ENCODE measurements at regions not wholly inside any gene's neighbourhood (a gene's known extent, or its start where the extent isn't known, plus 50 kb on each side); places are given as distances from the start of the nearest gene placed in this dataset.

GRCh38 chr5:174189654-174190541 is 144.4 kb downstream of the NSG2 start:
- in situ Hi-C loops (cut with HindIII; ENCODE audit: low sequenced_read_pairs), result no loop called here

DNA sequence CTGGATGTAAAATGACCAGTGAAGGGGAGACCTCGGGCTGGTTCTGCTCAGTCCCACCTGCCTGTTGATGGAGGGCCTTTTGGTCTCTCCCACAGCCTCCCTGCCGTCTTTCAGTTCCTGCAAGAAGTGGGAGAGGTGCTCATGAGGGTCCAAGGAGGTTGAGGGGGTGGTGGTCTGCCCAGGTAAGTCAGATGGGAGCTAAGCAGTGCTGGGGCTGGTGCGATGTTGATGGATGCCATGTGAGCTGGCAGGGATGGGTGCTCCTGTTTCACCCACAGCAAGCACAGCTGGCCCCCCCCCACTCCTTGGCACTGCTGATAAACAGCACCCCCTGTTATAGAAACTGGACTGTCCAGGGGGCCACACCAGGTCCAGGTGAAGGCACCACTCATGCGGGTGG is 145.6 kb downstream of the NSG2 start:
- in situ Hi-C loops (cut with HindIII; ENCODE audit: low sequenced_read_pairs), result no loop called here

- in situ Hi-C loops (cut with HindIII; ENCODE audit: low sequenced_read_pairs), result no loop called here
These were observed 146.5 kb downstream of the NSG2 start for GRCh38 chr5:174191850-174192655.

- in situ Hi-C loops (cut with HindIII; ENCODE audit: low sequenced_read_pairs), result no loop called here
These were observed 147.4 kb downstream of the NSG2 start for GRCh38 chr5:174192901-174193300.

DNA sequence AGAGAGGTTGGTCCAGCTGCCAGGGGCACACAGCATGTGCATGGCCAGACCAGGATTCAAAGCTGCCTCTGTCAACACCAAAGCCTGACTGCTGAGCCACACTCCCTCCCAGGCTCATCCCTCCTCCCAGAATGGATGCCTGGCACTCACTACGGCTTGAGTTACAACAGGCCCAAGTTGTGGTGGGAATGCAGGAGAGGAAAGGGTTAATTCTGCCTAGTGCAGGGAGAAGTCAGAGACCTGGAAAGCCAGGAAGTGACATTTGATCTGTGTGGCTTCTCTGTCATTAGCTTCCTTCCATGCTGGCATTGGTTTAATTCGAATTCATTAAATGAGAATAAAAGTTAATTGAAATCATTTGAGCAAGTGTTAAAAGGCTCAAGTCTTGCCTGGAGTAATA is 150.0 kb downstream of the NSG2 start:
- in situ Hi-C loops (cut with HindIII; ENCODE audit: low sequenced_read_pairs), result no loop called here

DNA sequence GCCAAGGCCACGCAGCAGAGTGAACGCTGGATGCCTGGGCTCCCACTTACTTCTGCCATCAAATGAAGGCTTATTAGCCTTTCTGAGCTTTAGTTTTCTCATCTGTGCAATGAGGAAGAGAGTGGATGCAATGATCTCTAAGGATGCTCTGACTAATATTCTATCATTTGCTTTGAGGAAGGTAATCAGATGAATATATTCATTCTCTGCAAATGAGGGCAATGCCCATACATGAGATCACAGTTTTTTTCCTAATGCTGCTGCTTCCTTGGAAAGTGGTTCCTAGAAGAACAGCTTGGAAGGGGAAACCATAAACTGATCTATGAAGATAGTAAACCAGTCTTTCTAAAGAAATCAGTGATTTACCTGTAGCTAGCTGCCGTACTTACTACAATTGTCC is 152.4 kb downstream of the NSG2 start:
- in situ Hi-C loops (cut with HindIII; ENCODE audit: low sequenced_read_pairs), result no loop called here

DNA sequence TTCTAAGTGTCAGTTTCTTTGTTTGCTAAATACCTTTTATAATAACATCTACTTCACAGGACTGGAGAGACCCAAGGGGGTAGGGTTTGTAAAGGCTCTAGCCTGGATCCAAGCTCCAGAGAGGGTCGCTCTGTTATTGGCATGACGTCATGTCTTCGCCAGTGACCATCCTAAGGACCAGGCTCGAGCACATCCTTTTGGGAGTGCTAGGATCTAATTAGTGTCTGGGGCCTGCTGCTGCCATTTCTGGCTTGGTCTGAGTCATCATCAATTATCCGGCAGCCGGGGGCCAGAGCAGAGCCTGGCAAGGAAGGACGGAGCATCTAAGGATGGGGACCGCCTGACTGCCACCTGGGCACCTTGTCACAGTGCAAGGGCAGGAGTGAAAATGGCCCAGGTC is 153.0 kb downstream of the NSG2 start:
- in situ Hi-C loops (cut with HindIII; ENCODE audit: low sequenced_read_pairs), result no loop called here

GRCh38 chr5:174202996-174203395 is 157.5 kb downstream of the NSG2 start:
- in situ Hi-C loops (cut with HindIII; ENCODE audit: low sequenced_read_pairs), result no loop called here

DNA sequence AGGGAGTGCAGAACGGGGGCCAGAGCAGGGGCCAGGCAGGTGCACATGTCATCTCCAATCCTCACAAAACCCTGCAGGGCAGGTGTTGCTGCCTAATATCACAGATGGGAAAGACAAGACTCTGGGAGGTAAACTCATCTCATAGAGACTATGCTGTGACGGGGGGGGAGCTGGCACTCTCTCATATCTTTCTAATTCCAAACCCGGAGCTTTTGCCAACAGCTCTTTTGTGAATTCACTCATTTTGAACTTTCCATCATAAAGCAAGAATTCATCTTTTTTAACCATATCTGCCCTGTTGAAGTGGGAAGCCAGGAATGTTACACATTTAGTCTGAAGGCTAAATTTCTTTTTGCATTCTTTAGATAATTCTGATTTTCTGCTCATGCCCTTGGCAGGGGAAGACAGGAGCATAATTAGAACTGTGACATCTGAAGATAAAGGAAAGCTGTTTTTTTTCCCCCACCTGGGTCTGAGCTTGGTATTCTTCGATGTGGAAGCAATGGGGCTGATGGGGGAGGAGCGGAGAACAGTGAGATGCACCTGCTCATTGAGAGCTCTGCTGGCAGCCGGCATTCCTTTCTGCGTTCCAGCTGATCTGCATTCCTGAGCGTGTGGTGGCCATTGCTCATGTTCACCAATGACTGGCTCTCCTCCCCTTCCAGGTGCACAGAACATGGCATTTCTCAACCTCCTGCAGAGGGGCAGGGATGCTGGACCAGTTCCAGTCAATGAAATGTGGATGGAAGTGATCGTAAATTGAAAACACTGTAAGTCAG is 159.2 kb downstream of the NSG2 start:
- in situ Hi-C loops (cut with HindIII; ENCODE audit: low sequenced_read_pairs), result no loop called here

- in situ Hi-C loops (cut with HindIII; ENCODE audit: low sequenced_read_pairs), result no loop called here
These were observed 160.4 kb downstream of the NSG2 start for GRCh38 chr5:174205939-174206338.

- in situ Hi-C loops (cut with HindIII; ENCODE audit: low sequenced_read_pairs), result no loop called here
These were observed 165.2 kb downstream of the NSG2 start for GRCh38 chr5:174210596-174211276.

- in situ Hi-C loops (cut with HindIII; ENCODE audit: low sequenced_read_pairs), result no loop called here
These were observed 165.7 kb downstream of the NSG2 start for GRCh38 chr5:174211277-174211626.

GRCh38 chr5:174217527-174217926 is 172.0 kb downstream of the NSG2 start:
- in situ Hi-C loops (cut with HindIII; ENCODE audit: low sequenced_read_pairs), result no loop called here

GRCh38 chr5:174218162-174218561 is 172.7 kb downstream of the NSG2 start:
- in situ Hi-C loops (cut with HindIII; ENCODE audit: low sequenced_read_pairs), result no loop called here

GRCh38 chr5:174220417-174220816 is 174.9 kb downstream of the NSG2 start:
- in situ Hi-C loops (cut with HindIII; ENCODE audit: low sequenced_read_pairs), result no loop called here

DNA sequence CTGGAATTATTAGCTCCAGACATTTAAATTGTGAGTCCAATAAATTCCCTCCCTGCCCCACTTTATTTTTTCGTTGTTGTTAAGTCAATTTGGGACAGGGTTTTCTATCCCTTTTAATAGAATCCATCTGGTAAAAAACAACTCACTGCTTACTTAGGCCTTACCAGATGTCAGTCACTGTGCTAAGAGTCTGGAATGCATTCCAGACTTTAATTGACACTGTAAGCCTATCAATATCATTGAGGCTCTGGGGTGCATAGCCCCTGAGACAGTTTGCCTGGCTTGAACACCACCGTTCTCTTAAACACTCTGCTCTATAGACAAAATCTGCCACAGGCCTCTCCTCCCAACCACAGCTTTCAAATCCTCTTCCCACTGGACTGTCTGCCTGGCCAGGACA is 175.9 kb downstream of the NSG2 start:
- in situ Hi-C loops (cut with HindIII; ENCODE audit: low sequenced_read_pairs), result no loop called here

DNA sequence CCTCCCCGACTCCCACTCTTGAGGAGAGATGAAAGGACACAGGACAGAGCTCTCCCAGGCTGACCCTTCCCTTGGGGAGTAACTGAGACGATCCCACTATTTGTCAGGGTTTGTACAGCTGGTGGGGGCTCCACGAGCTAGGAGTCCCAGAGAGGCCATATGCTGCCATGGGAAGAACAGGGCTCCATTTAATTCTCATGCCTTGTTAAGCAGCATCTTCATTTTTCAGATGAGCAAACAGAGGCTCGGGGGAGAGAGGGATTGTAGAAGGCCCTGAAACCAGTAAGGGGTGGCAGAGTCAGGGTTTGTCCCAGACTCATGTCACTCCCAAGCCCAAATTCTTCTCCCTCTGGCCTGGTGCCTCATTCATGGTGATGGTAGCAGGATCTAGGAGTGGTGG is 176.4 kb downstream of the NSG2 start:
- in situ Hi-C loops (cut with HindIII; ENCODE audit: low sequenced_read_pairs), result no loop called here

GRCh38 chr5:174222891-174223290 is 177.4 kb downstream of the NSG2 start:
- in situ Hi-C loops (cut with HindIII; ENCODE audit: low sequenced_read_pairs), result no loop called here

GRCh38 chr5:174223355-174223754 is 177.8 kb downstream of the NSG2 start:
- in situ Hi-C loops (cut with HindIII; ENCODE audit: low sequenced_read_pairs), result no loop called here

- in situ Hi-C loops (cut with HindIII; ENCODE audit: low sequenced_read_pairs), result no loop called here
These were observed 183.6 kb downstream of the NSG2 start for GRCh38 chr5:174229068-174229467.

All from DLD1 (cell line).